K562 (cell line): ENCODE measurements at regions not wholly inside any gene's neighbourhood (a gene's known extent, or its start where the extent isn't known, plus 50 kb on each side); places are given as distances from the start of the nearest gene placed in this dataset.

Experiments
- ATAC-seq: fragments of 200-7000 bp; cut with Tn5 transposase; 3 replicates; pipeline ENCODE4 v1.9.1; 2020; ENCODE audit warnings: moderate library complexity
- BruUV-seq: library from RNA; stranded (reverse); fragments of 400-500 nt; replicated peaks from 2 replicates; lab custom pipeline; 2021; lab: Mats Ljungman, UMichigan
- CTCF ChIA-PET: fragments of 300-600 bp; formaldehyde crosslinking; extraction: SDS; loops from one replicate; lab custom pipeline; 2021; ENCODE audit warnings: low intra/inter-chr PET ratio; lab: Yijun Ruan, JAX
- POLR2A ChIA-PET: fragments of 300-600, 350-650 bp; sonication (Branson Sonifier 250); formaldehyde crosslinking; extraction: SDS; loops from one replicate; lab custom pipeline; 2021; ENCODE audit warnings: antibody characterized with exemption, inconsistent platforms; lab: Yijun Ruan, JAX
- DNase-seq, 4 experiments: peaks; one replicate each; pipeline versions ENCODE4 v3.0.0 to v3.0.0-alpha.2; 2011 to 2018; ENCODE audit warnings: low spot score in 3 of 4, mixed read lengths in 3 of 4; ENCODE audit errors: extremely low read depth in 1 of 4
- FAIRE-seq: peaks from 2 replicates; lab custom pipeline; 2011; peaks lifted over from hg19 to GRCh38; lab: Jason Lieb, UNC
- H2AFZ ChIP-seq: 2 replicates; pipeline ENCODE4 v1.6.0; 2011; ENCODE audit warnings: low read depth, low read length, control low read depth, inconsistent platforms
- H3K27ac ChIP-seq: fragments of 200-600 bp; 3 replicates; pipeline ENCODE4 v1.8.0; 2011; ENCODE audit warnings: low read depth, mild to moderate bottlenecking, control low read depth, inconsistent platforms, low read length, moderate library complexity, mixed read lengths; ENCODE audit errors: extremely low read depth
- H3K27me3 ChIP-seq, 2 experiments: fragments of 300-600 bp in 1 of 2; 2 replicates in 1 of 2; 3 replicates in 1 of 2; pipeline versions ENCODE4 v1.6.0 to v1.8.0; 2011; ENCODE audit warnings: inconsistent platforms in 2 of 2, low read length in 2 of 2, mild to moderate bottlenecking in 1 of 2, mixed read lengths in 1 of 2, moderate library complexity in 1 of 2; ENCODE audit not compliant: control insufficient read depth in 2 of 2, insufficient read depth in 2 of 2
- H3K36me3 ChIP-seq: fragments of 300-600 bp; 3 replicates; pipeline ENCODE4 v1.8.0; 2011; ENCODE audit warnings: mild to moderate bottlenecking, low read length, inconsistent platforms; ENCODE audit not compliant: control insufficient read depth, insufficient read depth
- H3K4me1 ChIP-seq, 2 experiments: fragments of 200-600 bp in 1 of 2; replicated peaks in 1 of 2; 2 replicates in 1 of 2; 3 replicates in 1 of 2; pipeline versions ENCODE4 v1.5.1 to v1.8.0; 2011; ENCODE audit warnings: inconsistent platforms in 2 of 2, low read length in 2 of 2, mild to moderate bottlenecking in 1 of 2, mixed read lengths in 1 of 2, moderate library complexity in 1 of 2; ENCODE audit not compliant: control insufficient read depth in 2 of 2, insufficient read depth in 2 of 2
- H3K4me2 ChIP-seq: 2 replicates; pipeline ENCODE4 v1.6.1; 2011; ENCODE audit warnings: low read length, control low read depth, inconsistent platforms, mixed read lengths; ENCODE audit not compliant: insufficient read depth
- H3K4me3 ChIP-seq: fragments of 200-600 bp; sonication (generic), shearing (Covaris generic); 2 replicates; pipeline ENCODE4 v1.5.1; 2016; ENCODE audit warnings: control low read depth, inconsistent platforms
- H3K79me2 ChIP-seq: fragments of 200-600 bp; 3 replicates; pipeline ENCODE4 v1.8.0; 2011; ENCODE audit warnings: low read length, inconsistent platforms; ENCODE audit not compliant: control insufficient read depth, insufficient read depth
- H3K9ac ChIP-seq, 2 experiments: 2 replicates each; pipeline versions ENCODE4 v1.6.0 to v1.6.1; 2011; ENCODE audit warnings: low read depth in 2 of 2, low read length in 2 of 2, control low read depth in 1 of 2, inconsistent platforms in 1 of 2, mild to moderate bottlenecking in 1 of 2, mixed read lengths in 1 of 2; ENCODE audit not compliant: insufficient read depth in 1 of 2
- H3K9me1 ChIP-seq: one replicate; pipeline ENCODE4 v1.6.0; 2011; ENCODE audit warnings: inconsistent platforms, mild to moderate bottlenecking, low read length, moderate library complexity; ENCODE audit not compliant: control insufficient read depth, insufficient read depth
- H3K9me3 ChIP-seq: replicated peaks from 2 replicates; pipeline ENCODE4 v1.5.1; 2011; ENCODE audit warnings: low read depth, low read length, inconsistent platforms; ENCODE audit not compliant: control insufficient read depth, insufficient read depth
- H4K20me1 ChIP-seq: replicated peaks from 2 replicates; pipeline ENCODE4 v1.6.1; 2011; ENCODE audit warnings: low read length, inconsistent platforms, mixed read lengths; ENCODE audit not compliant: control insufficient read depth, insufficient read depth
- ATF1 ChIP-seq, 2 experiments: fragments of 450-650 bp in 1 of 2; IDR thresholded peaks; 2 replicates each; pipeline ENCODE4 v1.6.1; 2016; ENCODE audit warnings: missing compliant biosample characterization in 1 of 2, missing genetic modification characterization in 1 of 2
- BRD9 ChIP-seq: fragments of 450-650 bp; IDR thresholded peaks from 2 replicates; pipeline ENCODE4 v1.6.1; 2018; ENCODE audit warnings: low read depth; ENCODE audit not compliant: partially characterized antibody
- KLF13 ChIP-seq: fragments of 450-650 bp; IDR thresholded peaks from 2 replicates; pipeline ENCODE4 v1.6.1; 2016; ENCODE audit warnings: missing genetic modification characterization, low read depth, mild to moderate bottlenecking, missing compliant biosample characterization, moderate library complexity, borderline replicate concordance
- POU5F1 ChIP-seq: fragments of 150-350 bp; IDR thresholded peaks from 2 replicates; pipeline ENCODE4 v1.6.1; 2014; ENCODE audit warnings: borderline replicate concordance, low read length, low read depth, mild to moderate bottlenecking; ENCODE audit not compliant: partially characterized antibody
- PRPF4 ChIP-seq: fragments of 200-400 bp; formaldehyde crosslinking; IDR thresholded peaks from one replicate; pipeline ENCODE4 v1.6.1; 2017; ENCODE audit warnings: low read length, low read depth, mild to moderate bottlenecking; ENCODE audit not compliant: insufficient read depth, poor library complexity, severe bottlenecking
- ZBTB9 ChIP-seq: fragments of 450-650 bp; formaldehyde crosslinking; IDR thresholded peaks from 2 replicates; pipeline ENCODE4 v1.4.0; 2020; ENCODE audit warnings: mild to moderate bottlenecking, moderate library complexity
- ZNF174 ChIP-seq: fragments of 250-450 bp; sonication (Bioruptor Pico); IDR thresholded peaks from 2 replicates; pipeline ENCODE4 v1.4.0; 2020; ENCODE audit warnings: mild to moderate bottlenecking
- WGBS: fragments of 100-300 bp; shearing (Covaris generic); methylation state at CpG from one replicate; pipeline ENCODE4 v1.1.6; 2016; ENCODE audit warnings: low coverage, mixed read lengths; ENCODE audit not compliant: insufficient coverage; ENCODE audit errors: missing lambda C conversion rate; 5-methylcytosine and 5-hydroxymethylcytosine counted together
- in situ Hi-C: fragments of 300-500 bp; cut with MboI; formaldehyde crosslinking; loops from 4 replicates; pipeline ENCODE4 v1.15.0; 2018; ENCODE audit warnings: inconsistent platforms, mixed read lengths
- intact Hi-C: fragments of 100-400 bp; cut with micrococcal nuclease; formaldehyde crosslinking; loops from 2 replicates; pipeline ENCODE4 v1.14.2; 2022

GRCh38 chr12:29983851-29984250 lies 200.1 kb upstream of the TMTC1 start:
- TF ChIP-seq POU5F1: no peak
- TF ChIP-seq PRPF4: no peak
- no peak for TF ChIP-seq ZBTB9
- TF ChIP-seq BRD9: no peak
- TF ChIP-seq ATF1 (CRISPR knock-in tag; IDR thresholded peaks at IDR 0.05): no peak
- TF ChIP-seq ATF1 (tag; IDR thresholded peaks at IDR 0.05): no peak
- no peak for TF ChIP-seq KLF13 (tag)
- no peak for TF ChIP-seq ZNF174 (CRISPR knock-in tag)
- DNase-seq (no peak), FAIRE-seq (no peak), ATAC-seq (no peak)
- no peak overlapping the region for H3K9ac ChIP-seq
- H4K20me1 ChIP-seq: no peaks in the 10 kb centered on the region
- H3K27ac ChIP-seq: no peak overlapping the region
- H3K4me3 ChIP-seq: no peak overlapping the region
- in situ Hi-C loops (no loop called here), intact Hi-C loops (no loop called here)
- ChIA-PET CTCF (no interaction called here), POLR2A (no interaction called here)
- H3K4me1 ChIP-seq: no peaks in the 10 kb centered on the region
- H3K79me2 ChIP-seq: no peaks in the 10 kb centered on the region
- no peak overlapping the region for H3K4me2 ChIP-seq
- no peaks in the 10 kb centered on the region for H3K27me3 ChIP-seq
- H3K9me3 ChIP-seq: no peaks in the 10 kb centered on the region
- H3K36me3 ChIP-seq: no peaks in the 10 kb centered on the region
- 0% methylated on average over 2 of the region's 2 CpGs for WGBS
- no TSS peak for BruUV-seq
- H2AFZ ChIP-seq: no peak overlapping the region
- H3K9me1 ChIP-seq: no peaks in the 10 kb centered on the region
